Erythroblast (primary cell): ENCODE measurements at regions not wholly inside any gene's neighbourhood (a gene's known extent, or its start where the extent isn't known, plus 50 kb on each side); places are given as distances from the start of the nearest gene placed in this dataset.
"Not testable (repeated sequence)": the region's sequence is repeated elsewhere in the genome, so short reads cannot be mapped to it uniquely, and the experiment has no call there.

Experiments used
- GATA1 ChIP-seq: IDR thresholded peaks from 2 replicates; pipeline ENCODE4 v1.6.1; 2011; ENCODE audit warnings: low read depth, mild to moderate bottlenecking, control low read depth, low read length, moderate library complexity
- POLR2A ChIP-seq: IDR thresholded peaks from 2 replicates; pipeline ENCODE4 v1.6.1; 2011; ENCODE audit warnings: mild to moderate bottlenecking, low read length

GRCh38 chr15:44820967-44821366 lies 84.6 kb downstream of the TRIM69 start:
- not testable (repeated sequence) for TF ChIP-seq POLR2A, GATA1
